Ascending aorta (tissue), 2 donors: ENCODE measurements at regions not wholly inside any gene's neighbourhood (a gene's known extent, or its start where the extent isn't known, plus 50 kb on each side); places are given as distances from the start of the nearest gene placed in this dataset.
A peak's percentile ranks its signal among the peaks of the same experiment; 100 is the strongest.

Experiments used
- DNase-seq, 2 donors: peaks; one replicate each; pipeline ENCODE4 v3.0.0-alpha.2; 2019; ENCODE audit warnings: low spot score in 2 of 2
- H3K27ac ChIP-seq, 2 donors: fragments of 200-600 bp; sonication (generic); one replicate each; pipeline ENCODE4 v1.5.1; 2016 to 2017; ENCODE audit warnings: mild to moderate bottlenecking in 1 of 2
- H3K27me3 ChIP-seq: fragments of 200-600 bp; sonication (generic); one replicate; pipeline ENCODE4 v1.5.1; 2017
- H3K36me3 ChIP-seq, 2 donors: fragments of 200-600 bp; sonication (generic); one replicate each; pipeline ENCODE4 v1.5.1; 2016
- H3K4me1 ChIP-seq, 2 donors: fragments of 200-600 bp; sonication (generic); one replicate each; pipeline ENCODE4 v1.5.1; 2016 to 2017; ENCODE audit warnings: mild to moderate bottlenecking in 1 of 2
- H3K4me3 ChIP-seq, 2 donors: fragments of 200-600 bp; sonication (generic); one replicate each; pipeline ENCODE4 v1.5.1; 2016 to 2017; ENCODE audit warnings: mild to moderate bottlenecking in 1 of 2
- H3K9me3 ChIP-seq, 2 donors: fragments of 200-600 bp; sonication (generic); one replicate each; pipeline ENCODE4 v1.5.1; 2016
- CTCF ChIP-seq, 3 experiments: fragments of 200-600 bp in 2 of 3; fragments of 450-650 bp in 1 of 3; sonication (generic) in 2 of 3; IDR thresholded peaks; one replicate each; pipeline ENCODE4 v1.5.1; 2016 to 2019; ENCODE audit warnings: antibody characterized with exemption in 3 of 3, mild to moderate bottlenecking in 1 of 3, moderate library complexity in 1 of 3
- intact Hi-C: fragments of 100-400 bp; cut with DNase I; formaldehyde crosslinking; loops from one replicate; pipeline ENCODE4 v1.15.1; 2023

GRCh38 chr16:9360075-9360474 lies 268.6 kb downstream of the HAPSTR1 start:
- TF ChIP-seq CTCF (IDR thresholded peaks at IDR 0.05), result no peak
- Histone ChIP-seq H3K27ac (no peak overlapping the region), H3K4me3 (no peak overlapping the region), H3K9me3 (peaks cover 0 to 12% of the 10 kb centered on the region in 2 donors), H3K36me3 (no peaks in the 10 kb centered on the region), H3K27me3 (no peaks in the 10 kb centered on the region), H3K4me1 (peaks cover 4 to 7% of the 10 kb centered on the region in 2 donors)
- DNase-seq, result no peak
- intact Hi-C loops, result no loop called here

DNA sequence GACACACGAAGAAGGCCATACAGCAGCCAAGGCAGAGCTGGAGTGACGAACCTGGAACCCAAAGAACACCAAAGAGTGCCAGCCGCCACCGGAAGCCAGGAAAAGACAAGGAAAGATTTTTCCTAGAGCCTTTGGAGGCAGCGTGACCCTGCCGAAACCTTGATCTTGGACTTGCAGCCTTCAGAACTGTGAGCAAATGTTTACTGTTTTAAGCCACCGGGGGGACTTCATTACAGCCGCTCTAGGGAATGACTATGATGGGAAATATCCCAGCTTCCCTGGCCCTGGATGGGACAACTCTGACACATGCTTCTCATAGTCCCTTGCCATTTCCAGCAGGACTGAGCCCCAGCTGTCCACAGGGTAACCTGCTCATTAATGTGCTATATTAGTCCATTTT lies 270.6 kb downstream of the HAPSTR1 start:
- Histone ChIP-seq H3K9me3 (peaks cover 0 to 10% of the 10 kb centered on the region in 2 donors), H3K27me3 (no peaks in the 10 kb centered on the region), H3K4me3 (no peak overlapping the region), H3K27ac (no peak overlapping the region), H3K36me3 (no peaks in the 10 kb centered on the region), H3K4me1 (peaks cover 7 to 16% of the 10 kb centered on the region in 2 donors)
- intact Hi-C loops, result no loop called here
- TF ChIP-seq CTCF (IDR thresholded peaks at IDR 0.05), result no peak
- DNase-seq, result no peak

- TF ChIP-seq CTCF (IDR thresholded peaks at IDR 0.05), result no peak
- H3K27me3 ChIP-seq, result no peaks in the 10 kb centered on the region
- H3K4me3 ChIP-seq, result no peak overlapping the region
- no peaks in the 10 kb centered on the region for H3K36me3 ChIP-seq
- peaks cover 7 to 16% of the 10 kb centered on the region in 2 donors for H3K4me1 ChIP-seq
- intact Hi-C loops, result no loop called here
- DNase-seq, result no peak
- no peak overlapping the region for H3K27ac ChIP-seq
- peaks cover 0 to 5% of the 10 kb centered on the region in 2 donors for H3K9me3 ChIP-seq
These were observed 271.2 kb downstream of the HAPSTR1 start for GRCh38 chr16:9362604-9363003.

DNA sequence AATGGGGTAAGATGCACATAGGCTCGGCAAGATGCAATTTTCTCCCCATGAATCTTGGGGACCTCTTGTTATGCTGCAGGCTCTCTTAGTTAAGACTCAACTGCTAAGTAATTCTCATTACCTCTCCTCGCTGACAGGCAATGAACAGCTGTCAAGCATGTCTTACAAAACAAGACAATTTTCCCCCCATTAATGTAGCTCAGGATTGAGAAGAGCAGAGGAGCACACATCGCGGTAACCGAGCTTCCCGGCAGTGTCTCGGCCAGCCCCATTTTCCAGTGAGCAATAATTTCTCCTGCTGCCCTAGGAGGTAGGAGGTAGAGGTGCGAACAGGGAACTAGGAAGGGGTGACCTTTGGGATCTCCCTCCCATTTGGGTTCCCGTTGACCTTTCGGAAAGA lies 272.1 kb downstream of the HAPSTR1 start:
- DNase-seq, result no peak
- Histone ChIP-seq H3K36me3 (no peaks in the 10 kb centered on the region), H3K27me3 (no peaks in the 10 kb centered on the region), H3K4me1 (peaks cover 7 to 16% of the 10 kb centered on the region in 2 donors), H3K9me3 (no peaks in the 10 kb centered on the region), H3K4me3 (no peak overlapping the region), H3K27ac (no peak overlapping the region)
- intact Hi-C loops, result no loop called here
- no peak for TF ChIP-seq CTCF (IDR thresholded peaks at IDR 0.05)

- intact Hi-C loops, result loop anchor here (5.0 kb wide), 1 partner anchor 273 kb away; the partner anchor contains the start of gene HAPSTR1
- TF ChIP-seq CTCF (IDR thresholded peaks at IDR 0.05), result no peak
- no peak for DNase-seq
- Histone ChIP-seq H3K4me1 (peaks cover 7 to 16% of the 10 kb centered on the region in 2 donors), H3K27me3 (no peaks in the 10 kb centered on the region), H3K4me3 (no peak overlapping the region), H3K27ac (peak overlapping the region; percentile 51 to 56), H3K36me3 (no peaks in the 10 kb centered on the region), H3K9me3 (no peaks in the 10 kb centered on the region)
These were observed 273.4 kb downstream of the HAPSTR1 start for GRCh38 chr16:9364721-9365369.
